Inflammatory macrophage (primary cell): ENCODE measurements at regions not wholly inside any gene's neighbourhood (a gene's known extent, or its start where the extent isn't known, plus 50 kb on each side); places are given as distances from the start of the nearest gene placed in this dataset.
"Not testable (repeated sequence)": the region's sequence is repeated elsewhere in the genome, so short reads cannot be mapped to it uniquely, and the experiment has no call there.

Experiments used
- DNase-seq, 2 donors: peaks; one replicate each; pipeline ENCODE4 v3.0.0-alpha.2; 2020 to 2022

GRCh38 chr1:4452701-4453100, 201.7 kb upstream of the AJAP1 start:
- DNase-seq, result no peak

GRCh38 chr1:4460052-4460451, 194.4 kb upstream of the AJAP1 start:
- no peak for DNase-seq

DNA sequence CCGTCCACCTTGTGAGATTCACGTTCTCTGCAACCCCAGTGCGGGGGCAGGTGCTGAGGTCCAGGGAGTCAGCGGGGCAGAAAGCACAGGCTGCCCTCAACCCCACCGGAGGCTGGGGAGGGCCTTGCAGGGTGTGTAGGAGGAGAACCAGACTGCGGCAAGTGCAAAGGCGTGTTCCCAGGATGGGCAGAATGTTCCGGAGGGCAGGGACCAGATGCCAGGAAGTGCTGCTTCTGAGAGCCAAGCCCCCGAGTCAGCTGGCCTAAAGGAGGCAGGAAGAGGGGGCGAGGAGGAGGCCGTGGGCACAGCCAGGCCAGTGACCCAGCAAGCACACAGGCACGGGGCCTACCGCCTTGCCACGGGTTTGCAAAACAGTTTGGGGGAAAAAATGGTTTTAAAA, 193.8 kb upstream of the AJAP1 start:
- DNase-seq, result no peak

DNA sequence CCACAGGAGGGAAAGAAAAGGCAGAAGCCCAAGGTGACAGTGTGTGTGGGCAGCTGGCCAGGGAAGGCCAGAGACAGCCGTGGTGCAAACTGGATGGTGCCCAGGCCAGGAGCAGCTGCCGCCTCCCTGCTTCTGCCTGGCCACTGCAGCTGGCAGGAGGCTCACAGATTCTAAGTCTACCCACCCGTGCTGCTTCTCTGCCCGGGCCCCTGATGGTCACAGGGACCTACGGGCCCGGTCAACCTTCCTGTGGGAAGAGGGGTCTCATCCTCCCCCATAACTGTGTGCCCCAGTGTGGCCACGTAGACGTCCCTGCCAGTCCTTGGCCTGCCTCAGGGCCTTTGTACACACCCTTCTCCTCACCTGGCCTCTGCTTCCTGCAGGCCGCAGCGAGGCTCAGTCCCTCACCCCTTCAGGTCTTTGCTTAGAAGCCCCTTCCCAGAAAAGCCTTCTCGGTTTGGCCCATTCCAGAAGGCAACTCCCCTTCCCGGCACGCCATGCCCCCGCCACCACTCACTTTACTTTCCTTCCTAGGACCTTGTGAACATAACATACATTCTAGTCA, 192.6 kb upstream of the AJAP1 start:
- no peak for DNase-seq

DNA sequence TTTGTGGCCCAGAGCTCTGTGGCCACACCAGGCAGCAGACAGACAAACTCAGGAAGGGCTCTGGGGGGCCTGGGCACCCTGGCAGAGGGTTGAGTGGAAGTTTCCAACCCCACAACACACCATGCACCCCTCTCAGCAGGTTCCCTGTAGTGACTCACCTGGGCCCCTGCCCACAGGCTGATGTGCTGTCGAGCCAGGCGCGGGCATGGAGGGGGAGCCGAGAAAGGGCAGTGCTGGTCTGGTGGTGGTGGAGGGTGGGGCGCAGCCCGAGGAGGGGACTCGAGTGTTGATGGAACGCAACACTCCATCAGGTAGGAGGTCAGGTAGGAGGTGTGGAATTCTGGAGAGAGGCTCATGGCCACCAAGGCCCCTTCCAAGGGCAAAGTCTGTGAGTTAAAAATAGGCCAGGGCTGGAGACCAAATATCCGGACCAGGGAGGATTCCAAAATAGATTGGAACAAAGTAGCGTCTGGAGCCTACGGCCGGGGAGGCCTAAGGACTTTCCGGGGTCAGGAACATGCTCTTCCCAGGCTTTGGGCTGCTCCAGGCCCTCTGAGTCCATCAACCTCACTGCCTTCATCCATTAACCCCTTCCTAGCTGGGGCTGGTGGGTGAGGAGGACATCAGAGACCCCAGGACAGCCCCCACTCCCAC, 191.5 kb upstream of the AJAP1 start:
- DNase-seq, result no peak

DNA sequence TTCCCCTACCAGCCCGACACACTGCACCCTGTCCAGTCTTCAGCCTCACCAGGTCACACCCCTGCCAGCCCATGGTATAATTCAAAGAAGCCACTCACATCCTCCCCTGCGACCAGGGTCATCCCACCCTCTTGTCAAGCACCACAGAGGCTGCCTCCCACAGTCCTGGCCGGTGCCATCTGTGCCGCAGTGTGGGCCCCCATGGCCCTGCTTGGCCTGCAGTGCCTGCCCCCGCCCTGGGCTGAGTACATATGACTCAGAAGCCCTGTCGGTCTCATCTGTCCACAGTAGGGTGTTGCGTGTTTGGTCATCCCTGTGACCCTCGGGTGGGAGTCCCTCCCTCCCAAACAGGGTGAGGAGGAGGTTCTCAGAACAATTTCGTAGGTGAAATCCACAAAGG, 190.8 kb upstream of the AJAP1 start:
- DNase-seq, result no peak

- no peak for DNase-seq
Observed at GRCh38 chr1:4464478-4464877, 189.9 kb upstream of the AJAP1 start.

- no peak for DNase-seq
Observed at GRCh38 chr1:4467241-4467640, 187.2 kb upstream of the AJAP1 start.

GRCh38 chr1:4468386-4468785, 186.0 kb upstream of the AJAP1 start:
- no peak for DNase-seq

DNA sequence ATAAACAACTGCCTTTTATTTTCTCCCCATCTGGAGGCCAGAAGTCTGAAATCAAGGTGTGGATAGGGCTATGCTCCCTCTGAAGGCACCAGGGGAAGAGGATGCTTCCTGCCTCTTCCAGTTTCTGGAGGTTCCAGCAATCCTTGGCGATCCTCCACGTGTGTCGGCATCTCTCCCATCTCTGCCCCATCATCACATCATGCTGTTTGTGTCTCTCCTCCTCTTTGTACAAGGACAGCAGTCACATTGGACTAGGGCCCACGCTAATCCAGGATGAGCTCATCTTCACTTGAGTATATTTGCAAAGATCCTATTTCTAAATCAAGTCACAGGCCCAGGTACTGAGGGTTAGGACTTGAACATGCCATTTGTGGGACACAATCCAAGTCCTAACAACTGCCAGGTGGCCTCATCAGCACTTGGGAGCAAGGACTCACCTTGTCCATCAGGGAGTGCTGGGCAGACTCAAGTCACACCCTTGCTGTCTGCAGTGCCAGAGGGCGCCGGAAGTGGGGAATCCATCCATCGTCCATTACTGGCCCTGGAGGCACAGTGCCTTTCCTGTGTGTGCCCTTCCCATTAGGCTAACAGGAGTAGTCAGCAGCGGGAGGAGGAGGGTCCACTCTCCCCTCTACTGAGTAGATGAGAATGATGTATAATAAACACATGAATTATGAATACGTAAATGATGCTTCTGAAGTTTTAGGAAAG, 185.4 kb upstream of the AJAP1 start:
- DNase-seq, result no peak

GRCh38 chr1:4476394-4476793, 178.0 kb upstream of the AJAP1 start:
- DNase-seq, result no peak

DNA sequence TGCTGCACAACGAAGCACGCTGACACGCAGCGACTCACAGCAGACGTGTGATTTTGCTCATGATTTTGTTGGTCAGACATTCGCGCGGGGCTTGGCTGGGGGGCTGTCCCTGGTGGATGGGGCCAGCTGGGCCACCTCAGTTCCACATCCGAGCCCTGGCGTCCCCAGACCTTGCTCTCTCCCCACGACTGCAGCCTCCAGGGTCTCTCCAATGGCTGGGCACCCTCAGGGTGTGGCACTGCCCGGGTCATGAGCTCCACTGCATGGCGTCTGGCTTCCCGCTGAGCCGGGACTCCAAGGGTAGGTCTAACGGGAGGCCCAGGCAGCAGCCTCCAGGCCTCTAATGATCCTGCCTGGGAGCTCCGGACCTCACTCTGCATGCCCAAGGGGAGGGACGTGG, 173.0 kb upstream of the AJAP1 start:
- DNase-seq, result no peak

GRCh38 chr1:4482526-4482925, 171.9 kb upstream of the AJAP1 start:
- no peak for DNase-seq

- DNase-seq, result no peak
Observed at GRCh38 chr1:4483021-4483625, 171.3 kb upstream of the AJAP1 start.

DNA sequence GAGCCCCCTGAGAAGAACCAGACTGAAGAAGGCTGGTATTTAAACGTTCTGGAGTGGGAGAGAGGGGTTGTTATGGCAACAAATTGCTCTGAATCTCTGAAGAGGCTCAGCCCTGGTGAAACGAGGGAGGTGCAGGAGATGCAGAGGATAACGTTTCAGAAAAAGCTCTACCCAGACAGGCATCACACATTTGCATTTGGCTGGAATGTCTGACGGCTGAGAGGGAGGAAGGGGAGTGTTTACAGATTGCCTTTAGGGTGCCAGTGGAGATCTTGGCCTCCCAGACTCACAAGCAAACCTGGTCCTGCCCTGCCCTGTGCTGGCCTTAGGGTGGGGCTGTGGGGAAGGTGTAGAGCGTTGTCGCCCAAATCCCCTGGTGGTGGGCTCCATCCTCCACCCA, 169.0 kb upstream of the AJAP1 start:
- no peak for DNase-seq

GRCh38 chr1:4485878-4486277, 168.5 kb upstream of the AJAP1 start:
- no peak for DNase-seq

DNA sequence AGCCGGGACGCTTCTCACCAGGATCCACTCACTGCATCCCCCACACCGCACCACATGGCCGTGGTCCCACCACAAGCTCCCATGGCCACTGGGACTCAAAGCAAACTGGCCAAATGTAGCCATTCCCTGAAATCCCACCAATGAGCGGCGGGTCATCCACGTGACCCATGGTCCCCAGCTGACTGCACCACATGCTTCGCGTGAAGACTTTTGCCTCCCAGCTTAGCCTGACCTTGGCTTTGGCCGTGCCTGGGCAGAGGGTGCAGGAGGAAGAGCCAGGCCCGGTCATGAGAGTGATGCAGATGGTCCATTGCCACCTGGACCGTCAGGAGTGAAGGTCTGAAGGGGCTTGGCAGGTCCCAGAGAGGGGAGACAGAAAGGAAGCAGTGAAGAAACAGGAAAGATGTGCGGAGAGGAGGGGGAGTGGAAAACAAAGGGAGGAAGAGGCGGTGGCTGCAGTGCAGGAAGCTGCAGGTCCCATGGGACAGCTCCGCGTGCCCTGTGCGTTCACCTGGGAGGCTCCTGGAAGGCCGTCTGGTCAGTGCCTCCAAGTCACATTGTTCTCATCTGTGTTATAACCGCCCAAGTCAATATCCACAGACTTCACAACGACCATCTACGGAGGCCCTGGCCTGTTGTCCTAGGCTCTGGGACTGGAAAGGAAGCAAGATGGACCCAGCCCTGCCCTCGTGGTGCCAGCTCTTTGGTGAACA, 167.8 kb upstream of the AJAP1 start:
- DNase-seq, result no peak

GRCh38 chr1:4488018-4488417, 166.4 kb upstream of the AJAP1 start:
- no peak for DNase-seq

- no peak for DNase-seq
Observed at GRCh38 chr1:4489486-4489885, 164.9 kb upstream of the AJAP1 start.

DNA sequence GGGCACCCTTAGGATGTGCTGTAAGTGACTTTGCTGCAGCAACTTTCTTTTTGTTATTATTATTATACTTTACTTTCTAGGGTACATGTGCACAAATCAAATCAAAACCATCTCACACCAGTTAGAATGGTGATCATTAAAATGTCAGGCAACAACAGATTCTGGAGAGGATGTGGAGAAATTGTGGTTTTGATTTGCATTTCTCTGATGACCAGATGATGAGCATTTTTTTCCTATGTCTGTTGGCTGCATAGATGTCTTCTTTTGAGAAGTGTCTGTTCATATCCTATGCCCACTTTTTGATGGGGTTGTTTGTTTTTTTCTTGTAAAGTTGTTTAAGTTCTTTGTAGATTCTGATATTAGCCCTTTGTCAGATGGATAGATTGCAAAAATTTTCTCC, 164.4 kb upstream of the AJAP1 start:
- DNase-seq, result not testable (repeated sequence)

DNA sequence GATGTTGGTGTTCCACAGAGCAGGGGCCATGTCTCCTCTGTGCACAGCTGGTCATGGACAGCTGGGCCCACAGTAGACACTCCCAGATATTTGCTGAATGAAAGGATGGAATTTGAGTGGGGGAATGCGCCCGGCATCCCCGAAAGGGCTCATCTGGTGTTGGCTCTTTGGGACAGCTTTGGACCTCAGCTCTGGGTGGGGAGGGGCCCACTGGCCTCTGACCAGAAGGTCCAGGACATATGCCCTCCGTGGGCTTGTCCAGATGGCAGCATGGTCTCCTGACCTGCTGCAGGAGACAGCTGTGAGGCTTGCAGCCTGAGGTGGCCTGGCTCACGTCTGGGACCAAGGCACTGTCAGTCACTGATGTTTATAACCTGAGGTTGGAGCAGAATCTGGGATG, 160.4 kb upstream of the AJAP1 start:
- no peak for DNase-seq

GRCh38 chr1:4494558-4494957, 159.9 kb upstream of the AJAP1 start:
- no peak for DNase-seq

DNA sequence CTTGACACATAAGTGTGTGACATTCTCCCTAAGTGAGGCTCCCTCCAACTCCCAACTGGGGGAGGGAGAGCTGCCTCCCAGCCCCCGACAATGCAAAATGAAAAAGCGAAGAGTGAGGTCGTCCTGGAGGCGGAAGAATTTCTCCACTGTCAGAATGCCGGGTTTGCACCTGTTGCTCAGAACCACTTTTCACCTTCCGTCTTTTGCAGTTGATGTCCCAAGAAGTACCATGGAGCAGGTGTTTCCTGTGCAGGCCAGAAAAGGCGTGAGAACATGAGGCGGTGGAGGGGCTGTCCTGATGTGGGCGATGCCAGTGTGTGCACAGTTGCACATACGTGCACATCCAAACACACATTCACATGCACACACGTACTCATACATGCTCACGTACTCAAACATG, 158.6 kb upstream of the AJAP1 start:
- DNase-seq, result no peak
